Esophagus squamous epithelium (tissue), 5 donors: ENCODE measurements at regions not wholly inside any gene's neighbourhood (a gene's known extent, or its start where the extent isn't known, plus 50 kb on each side); places are given as distances from the start of the nearest gene placed in this dataset.

Source experiments
- DNase-seq: peaks from one replicate; lab custom pipeline; 2025; lab: John Stamatoyannopoulos, UW
- H3K27ac ChIP-seq, 4 donors: fragments of 200-600 bp; sonication (generic); one replicate each; pipeline ENCODE4 v1.5.1; 2016 to 2019; ENCODE audit warnings: mild to moderate bottlenecking in 1 of 4
- H3K27me3 ChIP-seq, 4 donors: fragments of 200-600 bp; sonication (generic); 1 replicate in 3 of 4; 2 replicates in 1 of 4; pipeline versions ENCODE4 v1.5.1 to v1.6.0; 2017 to 2021; ENCODE audit warnings: antibody characterized with exemption in 1 of 4
- H3K36me3 ChIP-seq, 3 donors: fragments of 200-600 bp; sonication (generic); one replicate each; pipeline ENCODE4 v1.5.1; 2016 to 2019
- H3K4me1 ChIP-seq, 3 donors: fragments of 200-600 bp; sonication (generic); one replicate each; pipeline ENCODE4 v1.5.1; 2017 to 2019
- H3K4me3 ChIP-seq, 4 donors: fragments of 200-600 bp; sonication (generic); 1 replicate in 3 of 4; 2 replicates in 1 of 4; pipeline ENCODE4 v1.5.1; 2016 to 2019; ENCODE audit warnings: mild to moderate bottlenecking in 2 of 4, moderate library complexity in 1 of 4
- H3K9me3 ChIP-seq, 3 donors: fragments of 200-600 bp; sonication (generic); one replicate each; pipeline ENCODE4 v1.5.1; 2016 to 2019
- POLR2A ChIP-seq, 4 donors: fragments of 450-650 bp; IDR thresholded peaks; one replicate each; pipeline ENCODE4 v1.6.1; 2017; ENCODE audit warnings: antibody characterized with exemption in 4 of 4, mild to moderate bottlenecking in 4 of 4, moderate library complexity in 3 of 4
- WGBS, 2 donors: methylation state at CpG; one replicate each; pipeline ENCODE4 v1.1.5; 2018; 5-methylcytosine and 5-hydroxymethylcytosine counted together
- intact Hi-C: fragments of 100-400 bp; cut with DNase I; formaldehyde crosslinking; loops from one replicate; pipeline ENCODE4 v1.15.0; 2022
- TF ChIP-seq, protein P1 (sequence below), 6 experiments: fragments of 450-650 bp in 4 of 6; fragments of 200-600 bp in 2 of 6; sonication (generic) in 2 of 6; IDR thresholded peaks; one replicate each; pipeline ENCODE4 v1.5.1; 2016 to 2019; ENCODE audit warnings: antibody characterized with exemption in 6 of 6, mild to moderate bottlenecking in 4 of 6, moderate library complexity in 4 of 6
- donor health status: DM: yes; HTN: yes; CAD: no.

DNA sequence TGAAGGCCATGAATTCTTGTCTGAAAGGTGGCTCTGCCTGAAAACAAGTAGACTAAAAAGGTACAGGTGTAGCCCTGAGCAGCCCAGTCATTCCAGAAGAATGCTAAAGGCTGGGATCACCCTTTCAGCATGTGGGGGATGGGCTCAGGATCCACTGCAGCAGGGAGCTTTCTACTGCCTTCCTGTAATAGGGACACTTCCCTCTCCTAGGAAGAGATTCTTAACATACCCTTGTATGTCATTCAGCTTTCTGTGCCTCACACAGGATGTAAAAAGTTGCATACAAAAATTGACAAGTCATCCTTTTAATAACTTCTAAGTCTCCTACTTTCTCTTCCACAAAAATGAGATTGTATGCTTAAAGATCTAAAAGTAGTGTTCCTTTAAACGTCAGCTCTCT lies 123.3 kb downstream of the ZNF518B start:
- WGBS, 2 donors = 27 to 53% methylated on average over 1 of the region's 1 CpG
- Histone ChIP-seq H3K27ac (no peak overlapping the region), H3K4me3 (no peak overlapping the region), H3K36me3 (no peaks in the 10 kb centered on the region), H3K27me3 (peaks cover 0 to 18% (median 0%) of the 10 kb centered on the region in 4 donors), H3K4me1 (no peaks in the 10 kb centered on the region), H3K9me3 (no peaks in the 10 kb centered on the region)
- intact Hi-C loops = no loop called here
- no peak for DNase-seq
- TF ChIP-seq, protein P1, sequence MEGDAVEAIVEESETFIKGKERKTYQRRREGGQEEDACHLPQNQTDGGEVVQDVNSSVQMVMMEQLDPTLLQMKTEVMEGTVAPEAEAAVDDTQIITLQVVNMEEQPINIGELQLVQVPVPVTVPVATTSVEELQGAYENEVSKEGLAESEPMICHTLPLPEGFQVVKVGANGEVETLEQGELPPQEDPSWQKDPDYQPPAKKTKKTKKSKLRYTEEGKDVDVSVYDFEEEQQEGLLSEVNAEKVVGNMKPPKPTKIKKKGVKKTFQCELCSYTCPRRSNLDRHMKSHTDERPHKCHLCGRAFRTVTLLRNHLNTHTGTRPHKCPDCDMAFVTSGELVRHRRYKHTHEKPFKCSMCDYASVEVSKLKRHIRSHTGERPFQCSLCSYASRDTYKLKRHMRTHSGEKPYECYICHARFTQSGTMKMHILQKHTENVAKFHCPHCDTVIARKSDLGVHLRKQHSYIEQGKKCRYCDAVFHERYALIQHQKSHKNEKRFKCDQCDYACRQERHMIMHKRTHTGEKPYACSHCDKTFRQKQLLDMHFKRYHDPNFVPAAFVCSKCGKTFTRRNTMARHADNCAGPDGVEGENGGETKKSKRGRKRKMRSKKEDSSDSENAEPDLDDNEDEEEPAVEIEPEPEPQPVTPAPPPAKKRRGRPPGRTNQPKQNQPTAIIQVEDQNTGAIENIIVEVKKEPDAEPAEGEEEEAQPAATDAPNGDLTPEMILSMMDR (IDR thresholded peaks at IDR 0.05) = no peak
- no peak for TF ChIP-seq POLR2A (IDR thresholded peaks at IDR 0.05)

DNA sequence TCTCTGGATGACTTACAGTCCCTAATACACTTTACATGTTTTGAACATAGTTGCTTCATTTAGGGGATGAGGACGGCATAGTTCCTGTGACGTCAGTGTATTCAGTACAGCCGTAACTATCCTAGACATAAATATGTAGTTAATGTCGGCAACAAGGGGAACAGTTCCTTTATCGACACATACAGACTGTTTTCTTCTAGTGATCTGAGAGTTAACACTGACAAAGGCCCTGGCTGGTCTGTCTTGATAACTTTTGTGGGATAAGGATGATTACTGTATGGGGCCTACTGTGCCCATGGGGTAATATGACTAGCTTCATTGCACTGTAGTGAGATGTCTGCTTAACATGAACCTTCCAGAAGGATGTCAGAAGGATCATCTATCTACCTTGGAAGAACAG lies 131.2 kb downstream of the ZNF518B start:
- no peak for DNase-seq
- TF ChIP-seq POLR2A (IDR thresholded peaks at IDR 0.05) = no peak
- TF ChIP-seq, protein P1 (IDR thresholded peaks at IDR 0.05) = no peak
- intact Hi-C loops = no loop called here

DNA sequence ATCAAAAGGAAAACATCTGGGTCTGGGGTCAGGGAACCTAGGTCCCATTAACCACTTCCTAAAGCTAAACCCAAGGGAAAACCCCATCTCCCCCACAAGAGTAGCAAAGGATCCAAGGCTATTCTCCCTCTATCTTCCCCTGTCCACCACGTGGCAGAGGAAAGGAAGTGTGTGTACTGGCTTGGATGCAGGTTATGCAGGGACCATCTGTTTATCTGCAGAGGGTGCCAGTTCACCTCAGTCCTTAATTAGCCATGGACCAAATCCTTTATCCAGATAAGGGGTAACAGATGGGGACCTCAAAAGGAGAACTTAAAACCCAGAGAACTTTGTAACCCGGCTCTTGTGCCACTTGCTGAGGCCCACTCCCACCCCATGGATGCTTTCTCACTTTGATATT lies 135.3 kb downstream of the ZNF518B start:
- Histone ChIP-seq H3K4me3 (no peak overlapping the region), H3K27me3 (peaks cover 0 to 37% (median 0%) of the 10 kb centered on the region in 4 donors), H3K9me3 (no peaks in the 10 kb centered on the region), H3K27ac (no peak overlapping the region), H3K36me3 (no peaks in the 10 kb centered on the region), H3K4me1 (no peaks in the 10 kb centered on the region)
- intact Hi-C loops = no loop called here
- no peak for DNase-seq
- 48 to 69% methylated on average over 1 to 2 of the region's 2 CpGs for WGBS, 2 donors
- no peak for TF ChIP-seq POLR2A (IDR thresholded peaks at IDR 0.05)
- TF ChIP-seq, protein P1 (IDR thresholded peaks at IDR 0.05) = no peak

More for the DNA sequence above, 131.2 kb downstream of the ZNF518B start:
- Histone ChIP-seq H3K36me3 (no peaks in the 10 kb centered on the region), H3K27me3 (peaks cover 0 to 32% (median 0%) of the 10 kb centered on the region in 4 donors), H3K9me3 (no peaks in the 10 kb centered on the region), H3K4me3 (no peak overlapping the region), H3K27ac (no peak overlapping the region), H3K4me1 (no peaks in the 10 kb centered on the region)
- 86 to 88% methylated on average over 5 of the region's 5 CpGs for WGBS, 2 donors

DNA sequence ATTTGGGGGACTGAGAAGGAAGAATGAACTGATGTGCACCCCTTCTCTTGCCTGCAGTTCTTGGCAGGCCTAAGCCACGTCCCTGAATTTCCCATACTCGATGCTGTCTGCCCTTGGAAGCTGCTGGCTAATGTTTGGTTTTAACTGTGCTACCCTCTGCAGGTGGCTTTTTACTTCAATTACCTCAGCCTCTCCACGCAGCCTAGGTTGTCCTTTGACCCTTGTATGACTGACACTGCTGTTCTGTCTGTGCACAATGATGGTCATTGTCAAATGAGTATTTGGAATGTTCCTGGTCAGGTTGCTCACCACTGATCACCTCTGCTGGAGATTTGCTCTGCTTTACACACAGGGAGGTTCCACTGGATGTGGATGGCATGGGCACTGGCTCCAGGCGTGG lies 137.1 kb downstream of the ZNF518B start:
- no peak overlapping the region for H3K27ac ChIP-seq
- no peaks in the 10 kb centered on the region for H3K36me3 ChIP-seq
- no peaks in the 10 kb centered on the region for H3K4me1 ChIP-seq
- no peak for TF ChIP-seq POLR2A (IDR thresholded peaks at IDR 0.05)
- H3K27me3 ChIP-seq = peaks cover 0 to 55% (median 0%) of the 10 kb centered on the region in 4 donors
- H3K4me3 ChIP-seq = no peak overlapping the region
- H3K9me3 ChIP-seq = no peaks in the 10 kb centered on the region
- WGBS, 2 donors = 26 to 59% methylated on average over 3 of the region's 4 CpGs
- intact Hi-C loops = no loop called here
- DNase-seq = no peak

DNA sequence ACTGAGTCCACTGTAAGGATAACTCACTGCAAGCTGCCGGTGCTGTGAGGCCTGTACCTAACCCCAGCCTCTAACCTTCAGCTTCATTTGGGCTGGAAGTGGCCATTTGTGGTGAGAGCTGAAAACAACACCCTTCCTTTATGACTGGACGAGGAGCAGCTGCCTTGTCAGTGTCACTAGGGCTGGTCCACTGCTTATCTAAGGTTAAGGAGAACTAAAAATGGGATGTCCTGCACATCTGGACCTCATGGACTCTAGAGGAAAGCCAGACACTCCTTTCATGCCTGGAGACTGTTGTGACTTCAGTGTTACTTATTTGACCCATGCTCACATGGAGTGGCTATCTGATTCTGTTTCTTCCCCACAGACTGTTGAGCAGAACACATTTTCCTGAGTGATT lies 139.9 kb downstream of the ZNF518B start:
- H3K9me3 ChIP-seq = no peaks in the 10 kb centered on the region
- 50 to 60% methylated on average over 1 to 2 of the region's 2 CpGs for WGBS, 2 donors
- H3K36me3 ChIP-seq = no peaks in the 10 kb centered on the region
- no peak overlapping the region for H3K4me3 ChIP-seq
- peaks cover 0 to under 1% (median 0%) of the 10 kb centered on the region in 3 donors for H3K4me1 ChIP-seq
- TF ChIP-seq, protein P1 (IDR thresholded peaks at IDR 0.05) = no peak
- TF ChIP-seq POLR2A (IDR thresholded peaks at IDR 0.05) = no peak
- no peak for DNase-seq
- no peak overlapping the region for H3K27ac ChIP-seq
- peaks cover 0 to 53% (median 0%) of the 10 kb centered on the region in 4 donors for H3K27me3 ChIP-seq
- intact Hi-C loops = no loop called here

DNA sequence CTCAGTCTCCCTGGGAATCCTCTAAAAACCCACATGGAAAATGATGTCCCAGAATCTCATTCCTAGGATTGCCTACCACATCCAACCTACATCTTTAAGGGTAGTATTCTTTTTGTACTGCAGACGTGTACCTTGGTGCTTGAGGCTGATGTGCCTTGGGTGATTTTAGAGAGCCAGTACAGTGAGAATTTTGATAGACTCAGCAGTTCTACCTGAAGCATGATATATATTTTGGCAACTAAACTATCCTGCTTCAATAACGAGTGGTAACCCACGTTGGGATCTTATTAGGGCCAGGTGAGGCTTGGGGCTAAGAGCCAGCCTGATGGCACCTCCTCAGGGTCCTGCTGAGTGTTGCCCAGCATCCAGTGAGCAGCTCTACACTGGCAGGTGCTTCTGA lies 140.4 kb downstream of the ZNF518B start:
- H3K27ac ChIP-seq = no peak overlapping the region
- peaks cover 0 to 3% (median 0%) of the 10 kb centered on the region in 3 donors for H3K4me1 ChIP-seq
- intact Hi-C loops = no loop called here
- H3K27me3 ChIP-seq = peaks cover 0 to 48% (median 0%) of the 10 kb centered on the region in 4 donors
- H3K4me3 ChIP-seq = no peak overlapping the region
- 56 to 58% methylated on average over 3 of the region's 3 CpGs for WGBS, 2 donors
- TF ChIP-seq POLR2A (IDR thresholded peaks at IDR 0.05) = no peak
- TF ChIP-seq, protein P1 (IDR thresholded peaks at IDR 0.05) = no peak
- H3K36me3 ChIP-seq = no peaks in the 10 kb centered on the region
- DNase-seq = no peak
- H3K9me3 ChIP-seq = no peaks in the 10 kb centered on the region
